Kidney (tissue), 13 donors: ENCODE measurements at regions not wholly inside any gene's neighbourhood (a gene's known extent, or its start where the extent isn't known, plus 50 kb on each side); places are given as distances from the start of the nearest gene placed in this dataset.

Experiments used
- DNase-seq, 5 donors: peaks; one replicate each; pipeline ENCODE4 v3.0.0-alpha.2; 2013 to 2020
- FAIRE-seq: peaks from 2 replicates; lab custom pipeline; 2012; peaks lifted over from hg19 to GRCh38; lab: Jason Lieb, UNC
- H3K27ac ChIP-seq, 2 donors: one replicate each; pipeline ENCODE4 v1.7.0; 2013; ENCODE audit warnings: low read depth in 2 of 2, low read length in 2 of 2, inconsistent platforms in 1 of 2
- H3K27me3 ChIP-seq: one replicate; pipeline ENCODE4 v1.7.1; 2013; ENCODE audit warnings: low read length, inconsistent platforms; ENCODE audit not compliant: control insufficient read depth, insufficient read depth
- H3K36me3 ChIP-seq, 3 donors: one replicate each; pipeline versions ENCODE4 v1.7.0 to v1.7.1; 2013; ENCODE audit warnings: low read length in 3 of 3, control low read depth in 1 of 3, inconsistent platforms in 1 of 3; ENCODE audit not compliant: insufficient read depth in 3 of 3, control insufficient read depth in 2 of 3
- H3K4me1 ChIP-seq, 3 donors: one replicate each; pipeline versions ENCODE4 v1.7.0 to v1.7.1; 2013; ENCODE audit warnings: low read length in 3 of 3, inconsistent platforms in 1 of 3, low read depth in 1 of 3; ENCODE audit not compliant: control insufficient read depth in 2 of 3, insufficient read depth in 2 of 3
- H3K4me3 ChIP-seq, 3 donors: one replicate each; pipeline versions ENCODE4 v1.7.0 to v1.8.1; 2013; ENCODE audit warnings: low read length in 3 of 3, control low read depth in 1 of 3, inconsistent platforms in 1 of 3
- H3K9ac ChIP-seq, 3 donors: one replicate each; pipeline versions ENCODE4 v1.7.0 to v1.7.1; 2013; ENCODE audit warnings: low read length in 3 of 3, control low read depth in 1 of 3, inconsistent platforms in 1 of 3
- H3K9me3 ChIP-seq, 3 donors: one replicate each; pipeline versions ENCODE4 v1.7.0 to v1.7.1; 2013; ENCODE audit warnings: low read length in 3 of 3, control low read depth in 1 of 3, inconsistent platforms in 1 of 3; ENCODE audit not compliant: control insufficient read depth in 2 of 3, insufficient read depth in 1 of 3
- CTCF ChIP-seq: IDR thresholded peaks from 3 replicates; pipeline ENCODE4 v1.5.1; 2012; ENCODE audit warnings: mild to moderate bottlenecking, moderate library complexity, borderline replicate concordance; ENCODE audit not compliant: insufficient read depth; ENCODE audit errors: extremely low read depth
- intact Hi-C: fragments of 100-400 bp; cut with DNase I; formaldehyde crosslinking; loops from one replicate; pipeline ENCODE4 v1.11.1; 2022
- donor health status: control.
- donor health status: control.
- donor health status: control.
- donor health status: control.
- donor health status: control.
- donor health status: DM: yes; HTN: yes; CAD: no.
- donor health status: Normal renal cell carcinoma (clear cell type).

DNA sequence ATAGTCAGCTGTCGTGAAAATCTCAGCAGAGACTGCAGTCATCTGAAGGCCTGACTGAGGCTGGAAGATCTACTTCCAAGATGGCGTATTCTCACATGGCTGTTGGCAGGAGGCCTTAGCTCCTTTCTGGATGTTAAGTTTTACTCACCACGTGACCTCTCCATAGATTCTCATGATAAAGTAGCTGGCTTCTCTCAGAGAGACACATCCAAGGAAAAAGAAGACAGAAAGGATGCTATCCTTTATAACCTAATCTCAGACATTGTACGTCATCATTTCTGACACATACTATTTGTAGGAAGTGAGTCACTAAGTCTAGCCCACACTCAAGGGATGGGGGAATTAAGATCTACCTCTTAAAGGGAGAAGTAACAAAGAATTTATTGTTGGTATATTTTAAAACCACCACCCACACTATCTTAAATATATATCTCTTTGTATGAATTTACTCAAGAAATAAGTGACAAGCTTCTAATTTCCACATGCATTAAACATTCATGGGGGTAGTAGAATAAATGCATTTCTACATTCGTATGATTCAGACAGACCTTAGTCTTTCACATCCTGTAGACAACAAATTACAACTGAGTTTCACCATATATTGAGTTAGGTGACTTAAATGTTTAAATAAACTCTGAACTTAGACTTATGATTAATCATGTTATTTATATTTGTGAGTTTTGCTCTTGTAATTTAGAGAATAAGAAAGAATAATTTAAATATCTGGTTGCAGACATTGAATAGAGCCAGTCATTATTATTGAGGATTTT is 411.0 kb downstream of the LRIG3 start:
- Histone ChIP-seq H3K4me1 (no peaks in the 10 kb centered on the region), H3K4me3 (no peak overlapping the region), H3K36me3 (no peaks in the 10 kb centered on the region), H3K9ac (no peak overlapping the region), H3K9me3 (no peaks in the 10 kb centered on the region), H3K27ac (no peak overlapping the region), H3K27me3 (no peaks in the 10 kb centered on the region)
- intact Hi-C loops: no loop called here
- no peak for TF ChIP-seq CTCF
- FAIRE-seq (no peak), DNase-seq (no peak)

- TF ChIP-seq CTCF: no peak
- no peaks in the 10 kb centered on the region for H3K36me3 ChIP-seq
- peak in 1 of 5 donors; percentile 7 for DNase-seq
- no peak overlapping the region for H3K27ac ChIP-seq
- H3K9ac ChIP-seq: no peak overlapping the region
- peaks cover 0 to 5% (median 0%) of the 10 kb centered on the region in 3 donors for H3K9me3 ChIP-seq
- no peaks in the 10 kb centered on the region for H3K27me3 ChIP-seq
- FAIRE-seq: no peak
- intact Hi-C loops: no loop called here
- H3K4me3 ChIP-seq: no peak overlapping the region
- no peaks in the 10 kb centered on the region for H3K4me1 ChIP-seq
Measured at GRCh38 chr12:58513301-58513834, 406.9 kb downstream of the LRIG3 start.

GRCh38 chr12:58513852-58514251 is 406.5 kb downstream of the LRIG3 start:
- no peak for TF ChIP-seq CTCF
- intact Hi-C loops: no loop called here
- DNase-seq (no peak), FAIRE-seq (no peak)
- Histone ChIP-seq H3K27me3 (no peaks in the 10 kb centered on the region), H3K9ac (no peak overlapping the region), H3K36me3 (no peaks in the 10 kb centered on the region), H3K27ac (no peak overlapping the region), H3K4me1 (no peaks in the 10 kb centered on the region), H3K4me3 (no peak overlapping the region), H3K9me3 (peaks cover 0 to 10% (median 0%) of the 10 kb centered on the region in 3 donors)
